IPS-18a (cell line): ENCODE measurements at regions not wholly inside any gene's neighbourhood (a gene's known extent, or its start where the extent isn't known, plus 50 kb on each side); places are given as distances from the start of the nearest gene placed in this dataset.

Experiments used
- H3K27ac ChIP-seq: one replicate; pipeline ENCODE4 v1.5.1; 2013; ENCODE audit warnings: low read length
- H3K27me3 ChIP-seq: one replicate; pipeline ENCODE4 v1.6.1; 2013; ENCODE audit warnings: mild to moderate bottlenecking, low read length; ENCODE audit not compliant: control insufficient read depth, insufficient read depth
- H3K36me3 ChIP-seq: one replicate; pipeline ENCODE4 v1.6.1; 2013; ENCODE audit warnings: low read depth, low read length; ENCODE audit not compliant: control insufficient read depth
- H3K4me1 ChIP-seq: one replicate; pipeline ENCODE4 v1.6.1; 2013; ENCODE audit warnings: low read depth, low read length; ENCODE audit not compliant: control insufficient read depth
- H3K4me3 ChIP-seq: one replicate; pipeline ENCODE4 v1.5.1; 2013; ENCODE audit warnings: low read length
- H3K9ac ChIP-seq: one replicate; pipeline ENCODE4 v1.6.1; 2013; ENCODE audit warnings: mild to moderate bottlenecking, low read length, moderate library complexity
- H3K9me3 ChIP-seq: one replicate; pipeline ENCODE4 v1.6.1; 2013; ENCODE audit warnings: low read depth, low read length; ENCODE audit not compliant: control insufficient read depth

- H3K4me1 ChIP-seq = peaks cover 24% of the 10 kb centered on the region
- H3K4me3 ChIP-seq = no peak overlapping the region
- H3K9me3 ChIP-seq = no peaks in the 10 kb centered on the region
- no peak overlapping the region for H3K27ac ChIP-seq
- H3K9ac ChIP-seq = no peak overlapping the region
- no peaks in the 10 kb centered on the region for H3K27me3 ChIP-seq
- H3K36me3 ChIP-seq = no peaks in the 10 kb centered on the region
Observed at GRCh38 chr22:27441706-27442475, 359.7 kb downstream of the MN1 start.

DNA sequence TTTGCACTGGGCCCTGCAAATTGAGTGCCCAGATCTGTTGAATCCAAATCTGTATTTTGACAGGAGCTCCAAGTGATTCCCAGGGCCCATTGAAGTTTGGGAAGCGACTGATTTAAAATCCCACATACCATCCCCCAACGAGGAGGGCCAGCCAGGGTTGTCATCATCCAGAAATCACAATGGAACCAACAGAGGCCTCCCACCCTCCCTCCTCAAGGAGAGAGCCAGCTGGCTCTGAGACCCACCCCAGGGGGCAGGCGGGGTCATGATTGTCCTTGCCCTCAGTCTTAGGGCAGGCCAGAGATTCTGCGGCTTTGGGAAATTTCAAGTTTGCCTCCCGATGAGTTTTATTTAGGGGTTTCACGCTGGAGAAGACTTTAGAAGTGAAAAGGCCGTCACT lies 358.2 kb downstream of the MN1 start:
- no peaks in the 10 kb centered on the region for H3K36me3 ChIP-seq
- no peaks in the 10 kb centered on the region for H3K9me3 ChIP-seq
- H3K4me3 ChIP-seq = no peak overlapping the region
- peaks cover 29% of the 10 kb centered on the region for H3K4me1 ChIP-seq
- no peak overlapping the region for H3K27ac ChIP-seq
- H3K27me3 ChIP-seq = no peaks in the 10 kb centered on the region
- H3K9ac ChIP-seq = no peak overlapping the region

DNA sequence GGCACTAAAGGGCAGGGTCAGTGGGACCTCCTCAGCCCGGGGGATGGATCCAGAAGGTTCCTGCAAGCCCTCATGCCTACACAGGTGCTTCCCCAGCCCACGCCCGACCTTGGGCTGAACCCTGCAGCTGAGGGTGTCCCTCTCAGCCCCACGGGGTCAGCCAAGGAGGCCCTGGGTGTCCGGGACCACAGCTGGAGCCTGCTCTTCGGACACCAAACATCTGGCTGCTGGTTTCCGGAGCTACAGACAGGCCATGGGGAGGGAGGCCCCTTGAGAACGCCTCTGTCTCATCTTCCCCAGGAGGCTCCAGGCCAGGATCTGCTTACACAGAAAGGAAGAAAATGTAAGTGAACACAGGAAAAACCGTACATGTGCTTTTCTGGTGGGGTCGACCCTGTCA lies 355.7 kb downstream of the MN1 start:
- Histone ChIP-seq H3K36me3 (no peaks in the 10 kb centered on the region), H3K4me1 (peaks cover 30% of the 10 kb centered on the region), H3K27ac (no peak overlapping the region), H3K9ac (no peak overlapping the region), H3K9me3 (no peaks in the 10 kb centered on the region), H3K27me3 (no peaks in the 10 kb centered on the region), H3K4me3 (no peak overlapping the region)

DNA sequence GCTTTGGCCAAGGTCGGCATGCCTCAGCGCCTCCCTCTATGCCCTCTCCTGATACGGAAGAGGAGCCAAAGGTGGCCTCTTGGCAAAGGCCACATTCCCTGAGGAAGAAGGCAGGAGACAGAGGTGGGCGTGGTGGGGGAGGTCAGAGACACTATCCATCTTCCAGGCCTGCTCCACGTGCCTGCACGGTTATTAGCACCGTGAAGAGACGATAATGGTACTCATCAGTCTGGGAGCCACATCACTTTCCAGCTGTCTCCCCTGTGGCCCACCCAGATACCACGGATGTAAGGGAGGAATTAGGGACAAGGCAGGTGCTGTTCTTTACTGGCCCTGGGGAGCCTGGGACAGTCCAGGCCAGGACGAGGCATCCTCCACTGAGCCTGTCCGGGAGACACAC lies 354.3 kb downstream of the MN1 start:
- H3K27me3 ChIP-seq = no peaks in the 10 kb centered on the region
- no peaks in the 10 kb centered on the region for H3K9me3 ChIP-seq
- peaks cover 22% of the 10 kb centered on the region for H3K4me1 ChIP-seq
- no peak overlapping the region for H3K4me3 ChIP-seq
- H3K27ac ChIP-seq = no peak overlapping the region
- H3K9ac ChIP-seq = no peak overlapping the region
- H3K36me3 ChIP-seq = no peaks in the 10 kb centered on the region

- Histone ChIP-seq H3K36me3 (no peaks in the 10 kb centered on the region), H3K4me1 (peaks cover 12% of the 10 kb centered on the region), H3K27me3 (no peaks in the 10 kb centered on the region), H3K9ac (no peak overlapping the region), H3K9me3 (no peaks in the 10 kb centered on the region), H3K27ac (no peak overlapping the region), H3K4me3 (no peak overlapping the region)
Observed at GRCh38 chr22:27450448-27450847, 351.1 kb downstream of the MN1 start.

GRCh38 chr22:27452245-27452644 lies 349.3 kb downstream of the MN1 start:
- H3K4me3 ChIP-seq = no peak overlapping the region
- no peak overlapping the region for H3K27ac ChIP-seq
- H3K9me3 ChIP-seq = no peaks in the 10 kb centered on the region
- H3K36me3 ChIP-seq = no peaks in the 10 kb centered on the region
- H3K4me1 ChIP-seq = peaks cover 12% of the 10 kb centered on the region
- H3K9ac ChIP-seq = no peak overlapping the region
- no peaks in the 10 kb centered on the region for H3K27me3 ChIP-seq

DNA sequence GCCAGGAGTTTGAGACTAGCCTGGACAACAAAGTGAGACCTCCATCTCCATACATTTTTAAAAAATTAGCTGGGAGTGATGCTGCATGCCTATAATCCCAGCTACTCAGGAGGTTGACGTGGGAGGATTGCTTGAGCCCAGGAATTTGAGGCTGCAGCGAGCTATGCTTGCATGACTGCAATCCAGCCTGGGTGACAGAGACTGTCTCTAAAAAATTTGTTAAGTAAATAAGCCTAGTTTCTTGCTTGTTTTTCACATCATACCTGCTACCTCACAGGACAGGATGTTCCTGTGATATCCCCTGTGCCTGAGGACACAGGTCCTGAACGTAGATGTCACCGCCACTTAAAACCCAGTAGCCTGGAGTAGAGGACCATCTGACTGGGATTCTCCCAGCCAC lies 348.6 kb downstream of the MN1 start:
- Histone ChIP-seq H3K4me3 (no peak overlapping the region), H3K9me3 (no peaks in the 10 kb centered on the region), H3K27ac (no peak overlapping the region), H3K27me3 (no peaks in the 10 kb centered on the region), H3K36me3 (no peaks in the 10 kb centered on the region), H3K9ac (no peak overlapping the region), H3K4me1 (peaks cover 12% of the 10 kb centered on the region)

GRCh38 chr22:27453725-27454124 lies 347.8 kb downstream of the MN1 start:
- Histone ChIP-seq H3K9me3 (no peaks in the 10 kb centered on the region), H3K36me3 (no peaks in the 10 kb centered on the region), H3K27me3 (no peaks in the 10 kb centered on the region), H3K4me1 (peaks cover 7% of the 10 kb centered on the region), H3K27ac (no peak overlapping the region), H3K9ac (no peak overlapping the region), H3K4me3 (no peak overlapping the region)

DNA sequence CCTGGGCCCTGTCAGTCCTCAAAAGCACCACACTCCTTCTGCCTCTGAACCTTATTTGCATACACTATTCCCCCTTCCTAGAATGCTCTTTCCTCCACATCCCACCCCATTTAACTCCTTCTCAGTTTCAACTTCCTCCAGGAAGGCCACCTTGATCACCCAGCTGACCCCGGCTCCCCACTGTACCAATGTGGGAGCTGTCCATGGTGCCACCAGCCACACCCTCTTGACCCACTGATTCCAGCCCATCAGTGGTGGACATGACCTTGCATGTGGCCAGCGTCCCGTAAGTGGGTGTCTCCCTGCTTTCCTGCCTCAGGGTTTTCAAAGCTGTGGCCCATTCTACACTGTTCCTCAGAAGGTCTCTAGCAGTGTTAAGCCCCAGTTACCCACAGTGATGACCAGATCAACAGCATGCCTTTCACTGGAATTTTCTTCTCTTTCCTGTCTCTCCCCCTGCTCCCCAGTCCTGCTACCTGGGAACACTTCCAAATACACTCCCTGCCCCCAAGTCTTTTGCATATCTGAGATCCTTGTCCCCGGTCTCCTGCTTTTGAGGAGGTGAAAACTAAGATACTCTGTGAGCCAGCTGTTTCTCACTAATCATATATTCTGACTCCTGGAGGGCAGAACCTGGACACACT lies 346.6 kb downstream of the MN1 start:
- Histone ChIP-seq H3K4me3 (no peak overlapping the region), H3K27me3 (no peaks in the 10 kb centered on the region), H3K9me3 (no peaks in the 10 kb centered on the region), H3K27ac (no peak overlapping the region), H3K4me1 (peaks cover 10% of the 10 kb centered on the region), H3K36me3 (no peaks in the 10 kb centered on the region), H3K9ac (no peak overlapping the region)

GRCh38 chr22:27455526-27455925 lies 346.0 kb downstream of the MN1 start:
- Histone ChIP-seq H3K27me3 (no peaks in the 10 kb centered on the region), H3K27ac (no peak overlapping the region), H3K4me3 (no peak overlapping the region), H3K36me3 (no peaks in the 10 kb centered on the region), H3K9me3 (no peaks in the 10 kb centered on the region), H3K9ac (no peak overlapping the region), H3K4me1 (peaks cover 13% of the 10 kb centered on the region)

GRCh38 chr22:27456696-27457503 lies 344.7 kb downstream of the MN1 start:
- Histone ChIP-seq H3K27ac (no peak overlapping the region), H3K27me3 (no peaks in the 10 kb centered on the region), H3K9ac (no peak overlapping the region), H3K4me1 (peaks cover 27% of the 10 kb centered on the region), H3K4me3 (no peak overlapping the region), H3K9me3 (no peaks in the 10 kb centered on the region), H3K36me3 (no peaks in the 10 kb centered on the region)
